GM23338 (cell line): ENCODE measurements at regions not wholly inside any gene's neighbourhood (a gene's known extent, or its start where the extent isn't known, plus 50 kb on each side); places are given as distances from the start of the nearest gene placed in this dataset.

Source experiments
- ATAC-seq: fragments of 200-7000 bp; cut with Tn5 transposase; 3 replicates; pipeline ENCODE4 v1.9.1; 2020
- DNase-seq: peaks from one replicate; pipeline ENCODE4 v3.0.0-alpha.2; 2015; ENCODE audit warnings: low spot score
- H2AFZ ChIP-seq: fragments of 200-600 bp; sonication (generic); 2 replicates; pipeline ENCODE4 v1.8.0; 2016; ENCODE audit warnings: antibody characterized with exemption, mild to moderate bottlenecking, moderate library complexity
- H3F3A ChIP-seq: fragments of 200-600 bp; sonication (generic); replicated peaks from 2 replicates; pipeline ENCODE4 v1.8.0; 2017; ENCODE audit warnings: antibody characterized with exemption, mixed run types, low read depth
- H3K27ac ChIP-seq: fragments of 200-600 bp; sonication (generic); 2 replicates; pipeline ENCODE4 v1.6.1; 2016; ENCODE audit warnings: low read depth
- H3K27me3 ChIP-seq: fragments of 200-600 bp; sonication (generic); 2 replicates; pipeline ENCODE4 v1.8.0; 2016; ENCODE audit warnings: mild to moderate bottlenecking, mixed run types, moderate library complexity; ENCODE audit not compliant: insufficient read depth
- H3K36me3 ChIP-seq: fragments of 200-600 bp; sonication (generic); 2 replicates; pipeline ENCODE4 v1.8.0; 2016; ENCODE audit warnings: mild to moderate bottlenecking; ENCODE audit not compliant: insufficient read depth
- H3K4me1 ChIP-seq: fragments of 200-600 bp; sonication (generic); 2 replicates; pipeline ENCODE4 v1.8.0; 2016; ENCODE audit warnings: mild to moderate bottlenecking, moderate library complexity; ENCODE audit not compliant: insufficient read depth
- H3K4me2 ChIP-seq: fragments of 200-600 bp; sonication (generic); 2 replicates; pipeline ENCODE4 v1.7.1; 2017; ENCODE audit warnings: mixed run types
- H3K4me3 ChIP-seq: fragments of 200-600 bp; sonication (generic); 2 replicates; pipeline ENCODE4 v1.6.1; 2016; ENCODE audit warnings: mixed run types
- H3K79me2 ChIP-seq: fragments of 200-600 bp; sonication (generic); replicated peaks from 2 replicates; pipeline ENCODE4 v1.8.0; 2017; ENCODE audit warnings: mild to moderate bottlenecking; ENCODE audit not compliant: insufficient read depth
- H3K9me2 ChIP-seq: fragments of 200-600 bp; sonication (generic); 2 replicates; pipeline ENCODE4 v1.8.0; 2017; ENCODE audit not compliant: insufficient read depth
- H4K20me1 ChIP-seq: fragments of 200-600 bp; sonication (generic); replicated peaks from 2 replicates; pipeline ENCODE4 v1.8.0; 2017; ENCODE audit warnings: mild to moderate bottlenecking; ENCODE audit not compliant: insufficient read depth
- H3K27ac Mint-ChIP-seq: 2 replicates; pipeline ENCODE4 v1.8.0; 2020; ENCODE audit warnings: inconsistent platforms, mild to moderate bottlenecking, moderate library complexity, mixed read lengths
- H3K27me3 Mint-ChIP-seq: 3 replicates; pipeline ENCODE4 v1.8.0; 2022; ENCODE audit warnings: low read depth, mild to moderate bottlenecking, moderate library complexity, mixed read lengths, inconsistent platforms; ENCODE audit not compliant: insufficient read depth, poor library complexity
- H3K36me3 Mint-ChIP-seq: 3 replicates; pipeline ENCODE4 v1.8.0; 2021; ENCODE audit warnings: low read depth, mild to moderate bottlenecking, inconsistent platforms, moderate library complexity, mixed read lengths
- H3K4me1 Mint-ChIP-seq: 3 replicates; pipeline ENCODE4 v1.8.0; 2020; ENCODE audit warnings: mild to moderate bottlenecking, inconsistent platforms, mixed read lengths
- H3K4me3 Mint-ChIP-seq: 3 replicates; pipeline ENCODE4 v1.8.0; 2021; ENCODE audit warnings: moderate library complexity, mild to moderate bottlenecking, inconsistent platforms, mixed read lengths
- H3K9me3 Mint-ChIP-seq: 3 replicates; pipeline ENCODE4 v1.8.0; 2020; ENCODE audit warnings: moderate library complexity, mild to moderate bottlenecking, inconsistent platforms, mixed read lengths
- CREB1 ChIP-seq: fragments of 250-450 bp; sonication (Bioruptor Pico); IDR thresholded peaks from 2 replicates; pipeline ENCODE4 v1.5.0; 2020; ENCODE audit warnings: low read depth, mild to moderate bottlenecking, moderate library complexity
- CTCF ChIP-seq, 2 experiments: fragments of 200-600 bp in 1 of 2; sonication (generic) in 1 of 2; conservative IDR thresholded peaks; 2 replicates each; pipeline versions ENCODE4 v1.5.1 to v1.6.1; 2016 to 2017; ENCODE audit warnings: antibody characterized with exemption in 2 of 2, low read depth in 2 of 2, mild to moderate bottlenecking in 2 of 2, moderate library complexity in 1 of 2
- ETS1 ChIP-seq: IDR thresholded peaks from 2 replicates; pipeline ENCODE4 v1.6.1; 2016; ENCODE audit warnings: antibody characterized with exemption
- EZH2 ChIP-seq: fragments of 200-600 bp; sonication (generic); IDR thresholded peaks from one replicate; pipeline ENCODE4 v1.8.0; 2017; ENCODE audit warnings: antibody characterized with exemption, mild to moderate bottlenecking, low read depth; ENCODE audit not compliant: unreplicated experiment
- EZH2phosphoT487 ChIP-seq: fragments of 200-600 bp; sonication (generic); IDR thresholded peaks from one replicate; pipeline ENCODE4 v1.8.1; 2018; ENCODE audit warnings: antibody characterized with exemption; ENCODE audit not compliant: unreplicated experiment
- JUNB ChIP-seq: IDR thresholded peaks from one replicate; pipeline ENCODE4 v1.6.1; 2016; ENCODE audit warnings: antibody characterized with exemption; ENCODE audit not compliant: unreplicated experiment
- NANOG ChIP-seq: IDR thresholded peaks from 2 replicates; pipeline ENCODE4 v1.6.1; 2016; ENCODE audit warnings: antibody characterized with exemption, borderline replicate concordance
- POLR2AphosphoS5 ChIP-seq: IDR thresholded peaks from 2 replicates; pipeline ENCODE4 v1.6.1; 2016; ENCODE audit warnings: antibody characterized with exemption, low read depth
- REST ChIP-seq: IDR thresholded peaks from one replicate; pipeline ENCODE4 v1.6.1; 2018; ENCODE audit warnings: antibody characterized with exemption; ENCODE audit not compliant: unreplicated experiment
- STAT1 ChIP-seq: IDR thresholded peaks from one replicate; pipeline ENCODE4 v1.6.1; 2016; ENCODE audit warnings: antibody characterized with exemption; ENCODE audit not compliant: unreplicated experiment
- ZNF114 ChIP-seq: fragments of 250-450 bp; sonication (Bioruptor Pico); IDR thresholded peaks from 2 replicates; pipeline ENCODE4 v1.5.0; 2020; ENCODE audit warnings: mild to moderate bottlenecking, moderate library complexity
- ZNF331 ChIP-seq: fragments of 250-450 bp; sonication (Bioruptor Pico); IDR thresholded peaks from 2 replicates; pipeline ENCODE4 v1.5.0; 2020; ENCODE audit warnings: low read depth, mild to moderate bottlenecking, moderate library complexity
- ZNF462 ChIP-seq: fragments of 250-450 bp; sonication (Bioruptor Pico); IDR thresholded peaks from 2 replicates; pipeline ENCODE4 v1.5.0; 2020; ENCODE audit warnings: mild to moderate bottlenecking, moderate library complexity

GRCh38 chrX:8033175-8033574 is 106.0 kb upstream of the PNPLA4 start:
- H4K20me1 ChIP-seq, result no peaks in the 10 kb centered on the region
- no peaks in the 10 kb centered on the region for H3K9me2 ChIP-seq
- no peak overlapping the region for H3K4me2 ChIP-seq
- no peak for ATAC-seq
- H3K4me3 Mint-ChIP-seq, result no peak overlapping the region
- no peaks in the 10 kb centered on the region for H3K36me3 Mint-ChIP-seq
- H3K27me3 ChIP-seq, result no peaks in the 10 kb centered on the region
- no peak overlapping the region for H3K4me3 ChIP-seq
- H3K27me3 Mint-ChIP-seq, result no peaks in the 10 kb centered on the region
- no peaks in the 10 kb centered on the region for H3F3A ChIP-seq
- no peak overlapping the region; the same call in 1 of the 2 replicates for H3K27ac Mint-ChIP-seq
- H3K27ac ChIP-seq, result no peak overlapping the region
- no peak for DNase-seq
- H3K9me3 Mint-ChIP-seq, result no peaks in the 10 kb centered on the region
- H2AFZ ChIP-seq, result no peak overlapping the region
- no peak for TF ChIP-seq STAT1
- TF ChIP-seq CREB1 (CRISPR knock-in tag), result no peak
- TF ChIP-seq EZH2, result no peak
- TF ChIP-seq ZNF462 (CRISPR knock-in tag), result no peak
- TF ChIP-seq REST, result no peak
- no peak for TF ChIP-seq ZNF114 (CRISPR knock-in tag)
- TF ChIP-seq CTCF (conservative IDR thresholded peaks at IDR 0.05; ENCODE audit: low read depth in 2 of 2), result no peak
- no peak for TF ChIP-seq NANOG
- no peak for TF ChIP-seq ETS1
- TF ChIP-seq EZH2phosphoT487, result no peak
- TF ChIP-seq ZNF331 (CRISPR knock-in tag), result no peak
- TF ChIP-seq JUNB, result no peak
- no peak for TF ChIP-seq POLR2AphosphoS5
- peaks cover 25% of the 10 kb centered on the region; the same call in 2 of the 3 replicates for H3K4me1 Mint-ChIP-seq
- H3K36me3 ChIP-seq, result no peaks in the 10 kb centered on the region
- peaks cover 6% of the 10 kb centered on the region; the same call in 1 of the 2 replicates for H3K4me1 ChIP-seq
- H3K79me2 ChIP-seq, result no peaks in the 10 kb centered on the region
